ENCODE measurements at regions not wholly inside any gene's neighbourhood (a gene's known extent, or its start where the extent isn't known, plus 50 kb on each side); places are given as distances from the start of the nearest gene placed in this dataset.

GRCh38 chr2:220072669-220073220 lies 445.3 kb downstream of the SLC4A3 start:
- H3K27ac Mint-ChIP-seq, result no peak overlapping the region
- H3K27me3 Mint-ChIP-seq, result no peaks in the 10 kb centered on the region
- H3K4me3 Mint-ChIP-seq (ENCODE audit: low read depth), result no peak overlapping the region
- H3K9me3 Mint-ChIP-seq (ENCODE audit: low read depth), result no peaks in the 10 kb centered on the region
- no peaks in the 10 kb centered on the region for H3K36me3 Mint-ChIP-seq (ENCODE audit: insufficient read depth)
- no peak for DNase-seq (ENCODE audit: low spot score, unreplicated experiment)
- H3K4me1 Mint-ChIP-seq (ENCODE audit: low read depth), result peaks cover 20% of the 10 kb centered on the region
- no peak for TF ChIP-seq CTCF (IDR thresholded peaks at IDR 0.05; ENCODE audit: unreplicated experiment)

- Mint-ChIP-seq H3K4me3 (ENCODE audit: low read depth) (no peak overlapping the region), H3K27me3 (no peaks in the 10 kb centered on the region), H3K27ac (no peak overlapping the region), H3K4me1 (ENCODE audit: low read depth) (peaks cover 31% of the 10 kb centered on the region), H3K36me3 (ENCODE audit: insufficient read depth) (no peaks in the 10 kb centered on the region), H3K9me3 (ENCODE audit: low read depth) (no peaks in the 10 kb centered on the region)
- no peak for TF ChIP-seq CTCF (IDR thresholded peaks at IDR 0.05; ENCODE audit: unreplicated experiment)
- no peak for DNase-seq (ENCODE audit: low spot score, unreplicated experiment)
Measured at GRCh38 chr2:220075835-220076234, 448.4 kb downstream of the SLC4A3 start.

GRCh38 chr2:220076734-220077133 lies 449.3 kb downstream of the SLC4A3 start:
- Mint-ChIP-seq H3K27ac (peak overlapping the region; percentile 6), H3K4me1 (ENCODE audit: low read depth) (peaks cover 37% of the 10 kb centered on the region), H3K9me3 (ENCODE audit: low read depth) (no peaks in the 10 kb centered on the region), H3K36me3 (ENCODE audit: insufficient read depth) (no peaks in the 10 kb centered on the region), H3K4me3 (ENCODE audit: low read depth) (no peak overlapping the region), H3K27me3 (no peaks in the 10 kb centered on the region)
- no peak for DNase-seq (ENCODE audit: low spot score, unreplicated experiment)
- peak; percentile 21 for TF ChIP-seq CTCF (IDR thresholded peaks at IDR 0.05; ENCODE audit: unreplicated experiment)

- H3K9me3 Mint-ChIP-seq (ENCODE audit: low read depth), result no peaks in the 10 kb centered on the region
- H3K27me3 Mint-ChIP-seq, result no peaks in the 10 kb centered on the region
- peaks cover 44% of the 10 kb centered on the region for H3K4me1 Mint-ChIP-seq (ENCODE audit: low read depth)
Measured at GRCh38 chr2:220077488-220077887, 450.1 kb downstream of the SLC4A3 start.

GRCh38 chr2:220078439-220078838 lies 451.0 kb downstream of the SLC4A3 start:
- no peaks in the 10 kb centered on the region for H3K9me3 Mint-ChIP-seq (ENCODE audit: low read depth)
- H3K4me3 Mint-ChIP-seq (ENCODE audit: low read depth), result no peak overlapping the region
- no peaks in the 10 kb centered on the region for H3K27me3 Mint-ChIP-seq
- no peaks in the 10 kb centered on the region for H3K36me3 Mint-ChIP-seq (ENCODE audit: insufficient read depth)
- H3K27ac Mint-ChIP-seq, result peak overlapping the region; percentile 15
- TF ChIP-seq CTCF (IDR thresholded peaks at IDR 0.05; ENCODE audit: unreplicated experiment), result no peak
- DNase-seq (ENCODE audit: low spot score, unreplicated experiment), result no peak
- peaks cover 45% of the 10 kb centered on the region for H3K4me1 Mint-ChIP-seq (ENCODE audit: low read depth)

More at GRCh38 chr2:220077488-220077887, 450.1 kb downstream of the SLC4A3 start:
- no peak for TF ChIP-seq CTCF (IDR thresholded peaks at IDR 0.05; ENCODE audit: unreplicated experiment)
- Mint-ChIP-seq H3K36me3 (ENCODE audit: insufficient read depth) (no peaks in the 10 kb centered on the region), H3K27ac (peak overlapping the region; percentile 57), H3K4me3 (ENCODE audit: low read depth) (no peak overlapping the region)
- DNase-seq (ENCODE audit: low spot score, unreplicated experiment), result no peak
